Esophagus (tissue), 2 donors: ENCODE measurements at regions not wholly inside any gene's neighbourhood (a gene's known extent, or its start where the extent isn't known, plus 50 kb on each side); places are given as distances from the start of the nearest gene placed in this dataset.

Experiments used
- H3K27ac ChIP-seq, 2 donors: one replicate each; pipeline ENCODE4 v1.5.1; 2013; ENCODE audit warnings: low read depth in 2 of 2, mild to moderate bottlenecking in 2 of 2, inconsistent platforms in 1 of 2, low read length in 1 of 2, moderate library complexity in 1 of 2
- H3K27me3 ChIP-seq, 2 donors: one replicate each; pipeline ENCODE4 v1.6.1; 2013; ENCODE audit warnings: low read length in 2 of 2, control low read depth in 1 of 2, mild to moderate bottlenecking in 1 of 2; ENCODE audit not compliant: insufficient read depth in 2 of 2, control insufficient read depth in 1 of 2
- H3K36me3 ChIP-seq, 2 donors: one replicate each; pipeline ENCODE4 v1.6.1; 2013; ENCODE audit warnings: low read length in 1 of 2; ENCODE audit not compliant: control insufficient read depth in 2 of 2, insufficient read depth in 2 of 2
- H3K4me1 ChIP-seq, 2 donors: one replicate each; pipeline ENCODE4 v1.6.1; 2013; ENCODE audit warnings: low read length in 1 of 2; ENCODE audit not compliant: control insufficient read depth in 2 of 2, insufficient read depth in 2 of 2
- H3K4me3 ChIP-seq, 2 donors: one replicate each; pipeline ENCODE4 v1.5.1; 2013; ENCODE audit warnings: low read length in 2 of 2, mild to moderate bottlenecking in 2 of 2, low read depth in 1 of 2, moderate library complexity in 1 of 2
- H3K9me3 ChIP-seq, 2 donors: one replicate each; pipeline ENCODE4 v1.6.1; 2013; ENCODE audit warnings: mild to moderate bottlenecking in 2 of 2, low read depth in 1 of 2, low read length in 1 of 2, moderate library complexity in 1 of 2; ENCODE audit not compliant: control insufficient read depth in 2 of 2, insufficient read depth in 1 of 2
- WGBS, 2 donors: extraction: QIAGEN DNeasy Blood & Tissue Kit; methylation state at CpG; one replicate each; pipeline ENCODE4 v1.1.7; 2013; 5-methylcytosine and 5-hydroxymethylcytosine counted together
- donor health status: healthy with polysubstance abuse.
- donor health status: Bipolar disorder and iron deficiency.

- Histone ChIP-seq H3K27me3 (no peaks in the 10 kb centered on the region), H3K4me1 (no peaks in the 10 kb centered on the region), H3K4me3 (no peak overlapping the region), H3K9me3 (no peaks in the 10 kb centered on the region), H3K27ac (no peak overlapping the region), H3K36me3 (no peaks in the 10 kb centered on the region)
- WGBS, 2 donors, result 44 to 68% methylated on average over 6 of the region's 6 CpGs
These were observed 94.8 kb downstream of the EBNA1BP2 start for GRCh38 chr1:43077273-43077672.

GRCh38 chr1:43074709-43075108, 97.4 kb downstream of the EBNA1BP2 start:
- no peaks in the 10 kb centered on the region for H3K27me3 ChIP-seq
- no peaks in the 10 kb centered on the region for H3K9me3 ChIP-seq
- H3K36me3 ChIP-seq, result no peaks in the 10 kb centered on the region
- H3K4me1 ChIP-seq, result peaks cover 0 to 3% of the 10 kb centered on the region in 2 donors
- H3K4me3 ChIP-seq, result no peak overlapping the region
- 87 to 90% methylated on average over 2 of the region's 2 CpGs for WGBS, 2 donors
- no peak overlapping the region for H3K27ac ChIP-seq

- Histone ChIP-seq H3K4me1 (peaks cover 3 to 8% of the 10 kb centered on the region in 2 donors), H3K27me3 (no peaks in the 10 kb centered on the region), H3K27ac (no peak overlapping the region), H3K36me3 (no peaks in the 10 kb centered on the region), H3K9me3 (no peaks in the 10 kb centered on the region), H3K4me3 (no peak overlapping the region)
- 74 to 78% methylated on average over 3 of the region's 3 CpGs for WGBS, 2 donors
These were observed 97.8 kb downstream of the EBNA1BP2 start for GRCh38 chr1:43074244-43074643.

GRCh38 chr1:43073490-43074230, 98.4 kb downstream of the EBNA1BP2 start:
- WGBS, 2 donors, result 21% methylated on average over 8 of the region's 8 CpGs
- Histone ChIP-seq H3K27me3 (no peaks in the 10 kb centered on the region), H3K4me3 (no peak overlapping the region), H3K4me1 (peaks cover 8 to 13% of the 10 kb centered on the region in 2 donors), H3K27ac (no peak overlapping the region), H3K36me3 (no peaks in the 10 kb centered on the region), H3K9me3 (peaks cover 0 to 4% of the 10 kb centered on the region in 2 donors)

GRCh38 chr1:43072314-43072713, 99.8 kb downstream of the EBNA1BP2 start:
- Histone ChIP-seq H3K4me3 (no peak overlapping the region), H3K4me1 (peaks cover 8 to 13% of the 10 kb centered on the region in 2 donors), H3K27ac (no peak overlapping the region), H3K27me3 (no peaks in the 10 kb centered on the region), H3K36me3 (no peaks in the 10 kb centered on the region), H3K9me3 (peaks cover 0 to 4% of the 10 kb centered on the region in 2 donors)
- WGBS, 2 donors, result 80 to 84% methylated on average over 4 of the region's 4 CpGs

GRCh38 chr1:43071241-43071640, 100.8 kb downstream of the EBNA1BP2 start:
- 59 to 67% methylated on average over 2 of the region's 2 CpGs for WGBS, 2 donors

GRCh38 chr1:43069461-43070050, 102.5 kb downstream of the EBNA1BP2 start:
- peak overlapping the region in 1 of 2 donors; percentile 7 for H3K27ac ChIP-seq
- H3K4me1 ChIP-seq, result peaks cover 8 to 18% of the 10 kb centered on the region in 2 donors
- H3K36me3 ChIP-seq, result no peaks in the 10 kb centered on the region
- H3K4me3 ChIP-seq, result no peak overlapping the region
- WGBS, 2 donors, result 70 to 71% methylated on average over 12 of the region's 12 CpGs
- H3K9me3 ChIP-seq, result peaks cover 0 to 4% of the 10 kb centered on the region in 2 donors
- no peaks in the 10 kb centered on the region for H3K27me3 ChIP-seq

More at GRCh38 chr1:43071241-43071640, 100.8 kb downstream of the EBNA1BP2 start:
- no peaks in the 10 kb centered on the region for H3K36me3 ChIP-seq
- peak overlapping the region in 1 of 2 donors; percentile 1 for H3K27ac ChIP-seq
- no peaks in the 10 kb centered on the region for H3K27me3 ChIP-seq
- peaks cover 0 to 4% of the 10 kb centered on the region in 2 donors for H3K9me3 ChIP-seq
- no peak overlapping the region for H3K4me3 ChIP-seq
- peaks cover 8 to 13% of the 10 kb centered on the region in 2 donors for H3K4me1 ChIP-seq

- Histone ChIP-seq H3K4me3 (no peak overlapping the region), H3K27ac (peak overlapping the region in 1 of 2 donors; percentile 53), H3K36me3 (no peaks in the 10 kb centered on the region), H3K4me1 (peaks cover 8 to 18% of the 10 kb centered on the region in 2 donors), H3K9me3 (peaks cover 0 to 4% of the 10 kb centered on the region in 2 donors), H3K27me3 (no peaks in the 10 kb centered on the region)
- WGBS, 2 donors, result 85 to 87% methylated on average over 6 of the region's 6 CpGs
These were observed 103.2 kb downstream of the EBNA1BP2 start for GRCh38 chr1:43068911-43069310.

- WGBS, 2 donors, result 4 to 5% methylated on average over 44 to 60 of the region's 60 CpGs
- Histone ChIP-seq H3K36me3 (no peaks in the 10 kb centered on the region), H3K27me3 (no peaks in the 10 kb centered on the region), H3K9me3 (peaks cover 0 to 4% of the 10 kb centered on the region in 2 donors), H3K4me3 (peak overlapping the region in 1 of 2 donors; percentile 46), H3K27ac (peak overlapping the region in 1 of 2 donors; percentile 19), H3K4me1 (peaks cover 8 to 18% of the 10 kb centered on the region in 2 donors)
These were observed 103.9 kb downstream of the EBNA1BP2 start for GRCh38 chr1:43067977-43068751.
